Endodermal cell (in vitro differentiated cells): ENCODE measurements at regions not wholly inside any gene's neighbourhood (a gene's known extent, or its start where the extent isn't known, plus 50 kb on each side); places are given as distances from the start of the nearest gene placed in this dataset.

Experiments
- DNase-seq: peaks from one replicate; pipeline ENCODE4 v3.0.0-alpha.2; 2017
- H3K27ac ChIP-seq: 2 replicates; pipeline ENCODE4 v1.5.1; 2013; ENCODE audit warnings: mild to moderate bottlenecking, low read depth, low read length, moderate library complexity
- H3K27me3 ChIP-seq: 2 replicates; pipeline ENCODE4 v1.6.1; 2013; ENCODE audit warnings: mild to moderate bottlenecking, low read length, moderate library complexity; ENCODE audit not compliant: insufficient read depth, control insufficient read depth, poor library complexity, severe bottlenecking
- H3K36me3 ChIP-seq: 2 replicates; pipeline ENCODE4 v1.7.0; 2013; ENCODE audit warnings: mild to moderate bottlenecking, low read length, moderate library complexity; ENCODE audit not compliant: control insufficient read depth, insufficient read depth
- H3K4me1 ChIP-seq: one replicate; pipeline ENCODE4 v1.7.0; 2013; ENCODE audit warnings: low read length; ENCODE audit not compliant: control insufficient read depth, insufficient read depth
- H3K4me3 ChIP-seq: 2 replicates; pipeline ENCODE4 v1.5.1; 2013; ENCODE audit warnings: mild to moderate bottlenecking, low read length, moderate library complexity
- H3K9ac ChIP-seq: 2 replicates; pipeline ENCODE4 v1.6.1; 2013; ENCODE audit warnings: mild to moderate bottlenecking, low read length, moderate library complexity; ENCODE audit not compliant: poor library complexity, severe bottlenecking; ENCODE audit errors: extremely low read depth
- H3K9me3 ChIP-seq: 2 replicates; pipeline ENCODE4 v1.6.1; 2013; ENCODE audit warnings: mild to moderate bottlenecking, low read length, moderate library complexity; ENCODE audit not compliant: control insufficient read depth
- H3K27ac Mint-ChIP-seq: 2 replicates; pipeline ENCODE4 v1.8.0; 2020; ENCODE audit warnings: mixed read lengths
- H3K27me3 Mint-ChIP-seq: 2 replicates; pipeline ENCODE4 v1.8.0; 2021; ENCODE audit warnings: mild to moderate bottlenecking, mixed read lengths; ENCODE audit not compliant: insufficient read depth
- H3K36me3 Mint-ChIP-seq: 2 replicates; pipeline ENCODE4 v1.8.0; 2020; ENCODE audit warnings: low read depth, mixed read lengths
- H3K4me1 Mint-ChIP-seq: 2 replicates; pipeline ENCODE4 v1.8.0; 2020; ENCODE audit warnings: mixed read lengths
- H3K4me3 Mint-ChIP-seq: 2 replicates; pipeline ENCODE4 v1.8.0; 2020; ENCODE audit warnings: mild to moderate bottlenecking, moderate library complexity, mixed read lengths
- H3K9me3 Mint-ChIP-seq: 2 replicates; pipeline ENCODE4 v1.8.0; 2020; ENCODE audit warnings: mild to moderate bottlenecking, mixed read lengths
- CTCF ChIP-seq: fragments of 200-600 bp; sonication (generic); conservative IDR thresholded peaks from 2 replicates; pipeline ENCODE4 v1.5.0; 2021; ENCODE audit warnings: antibody characterized with exemption, mild to moderate bottlenecking
- WGBS, 2 experiments: methylation state at CpG; one replicate each; pipeline versions ENCODE4 v1.1.5 to v1.1.7; 2013; ENCODE audit warnings: missing lambda C conversion rate in 2 of 2, mixed read lengths in 1 of 2; ENCODE audit not compliant: insufficient coverage in 1 of 2, insufficient read length in 1 of 2; 5-methylcytosine and 5-hydroxymethylcytosine counted together

- Mint-ChIP-seq H3K27ac (no peak overlapping the region), H3K27me3 (no peaks in the 10 kb centered on the region), H3K9me3 (peaks cover 3% of the 10 kb centered on the region), H3K36me3 (peaks cover 2% of the 10 kb centered on the region), H3K4me3 (no peak overlapping the region), H3K4me1 (no peaks in the 10 kb centered on the region)
- H3K36me3 ChIP-seq, result no peaks in the 10 kb centered on the region
- no peak for TF ChIP-seq CTCF
- no peaks in the 10 kb centered on the region for H3K27me3 ChIP-seq
- H3K27ac ChIP-seq, result no peak overlapping the region
- H3K4me3 ChIP-seq, result no peak overlapping the region
- DNase-seq, result no peak
- no peak overlapping the region for H3K9ac ChIP-seq
- WGBS, 2 experiments, result 93 to 100% methylated on average over 1 to 5 of the region's 5 CpGs
- no peaks in the 10 kb centered on the region for H3K9me3 ChIP-seq
- H3K4me1 ChIP-seq, result no peaks in the 10 kb centered on the region
These were observed 1034.4 kb downstream of the NAALADL2 start for GRCh38 chr3:175893566-175893965.

GRCh38 chr3:175890066-175890465 is 1030.9 kb downstream of the NAALADL2 start:
- H3K36me3 Mint-ChIP-seq, result peaks cover 2% of the 10 kb centered on the region
- no peak overlapping the region for H3K9ac ChIP-seq
- no peak overlapping the region for H3K4me3 Mint-ChIP-seq
- TF ChIP-seq CTCF, result no peak
- no peak for DNase-seq
- peaks cover 3% of the 10 kb centered on the region for H3K9me3 Mint-ChIP-seq
- 67 to 94% methylated on average over 1 to 4 of the region's 4 CpGs for WGBS, 2 experiments
- H3K36me3 ChIP-seq, result no peaks in the 10 kb centered on the region
- H3K27me3 ChIP-seq, result no peaks in the 10 kb centered on the region
- H3K27ac Mint-ChIP-seq, result no peak overlapping the region
- no peaks in the 10 kb centered on the region for H3K9me3 ChIP-seq
- no peaks in the 10 kb centered on the region for H3K4me1 Mint-ChIP-seq
- H3K4me1 ChIP-seq, result no peaks in the 10 kb centered on the region
- H3K4me3 ChIP-seq, result no peak overlapping the region
- H3K27me3 Mint-ChIP-seq, result no peaks in the 10 kb centered on the region
- H3K27ac ChIP-seq, result no peak overlapping the region

- no peaks in the 10 kb centered on the region for H3K4me1 ChIP-seq
- H3K27me3 Mint-ChIP-seq, result no peaks in the 10 kb centered on the region
- H3K9ac ChIP-seq, result no peak overlapping the region
- no peaks in the 10 kb centered on the region for H3K9me3 ChIP-seq
- H3K36me3 Mint-ChIP-seq, result no peaks in the 10 kb centered on the region
- TF ChIP-seq CTCF, result no peak
- DNase-seq, result no peak
- peaks cover 8% of the 10 kb centered on the region for H3K9me3 Mint-ChIP-seq
- H3K27ac ChIP-seq, result no peak overlapping the region
- no peak overlapping the region for H3K27ac Mint-ChIP-seq
- 94 to 97% methylated on average over 8 to 10 of the region's 10 CpGs for WGBS, 2 experiments
- H3K4me3 Mint-ChIP-seq, result no peak overlapping the region
- H3K4me3 ChIP-seq, result no peak overlapping the region
- H3K36me3 ChIP-seq, result no peaks in the 10 kb centered on the region
- no peaks in the 10 kb centered on the region for H3K4me1 Mint-ChIP-seq
- H3K27me3 ChIP-seq, result no peaks in the 10 kb centered on the region
These were observed 1026.2 kb downstream of the NAALADL2 start for GRCh38 chr3:175885231-175885766.
